Naive thymus-derived CD4-positive, alpha-beta T cell (primary cell): ENCODE measurements at regions not wholly inside any gene's neighbourhood (a gene's known extent, or its start where the extent isn't known, plus 50 kb on each side); places are given as distances from the start of the nearest gene placed in this dataset.

Source experiments
- ATAC-seq: fragments of 150-1000 bp; cut with Tn5 transposase; 2 replicates; pipeline ENCODE4 v1.10.0; 2021; ENCODE audit warnings: mild to moderate bottlenecking, moderate library complexity
- CTCF ChIA-PET: fragments of 350-600 bp; sonication (Branson Sonifier 250); formaldehyde crosslinking; loops from one replicate; lab custom pipeline; 2021; ENCODE audit warnings: antibody characterized with exemption; lab: Charles Lee
- POLR2A ChIA-PET: fragments of 350-600 bp; sonication (Branson Sonifier 250); formaldehyde crosslinking; loops from one replicate; lab custom pipeline; 2021; ENCODE audit warnings: antibody characterized with exemption, inconsistent platforms; lab: Charles Lee
- DNase-seq, 9 donors: peaks; one replicate each; pipeline versions ENCODE4 v3.0.0 to v3.0.0-alpha.2; 2020 to 2022; ENCODE audit warnings: mixed read lengths in 1 of 9
- H3K27ac ChIP-seq: one replicate; pipeline ENCODE4 v1.7.0; 2013; ENCODE audit warnings: mild to moderate bottlenecking, low read depth, low read length, moderate library complexity
- H3K27me3 ChIP-seq, 2 donors: one replicate each; pipeline ENCODE4 v1.7.0; 2013; ENCODE audit warnings: low read length in 2 of 2, mild to moderate bottlenecking in 2 of 2, moderate library complexity in 2 of 2; ENCODE audit not compliant: control insufficient read depth in 2 of 2, insufficient read depth in 2 of 2
- H3K36me3 ChIP-seq, 3 experiments: 1 replicate in 2 of 3; 2 replicates in 1 of 3; pipeline ENCODE4 v1.7.0; 2013; ENCODE audit warnings: low read length in 3 of 3, mild to moderate bottlenecking in 3 of 3, moderate library complexity in 1 of 3; ENCODE audit not compliant: insufficient read depth in 3 of 3, control insufficient read depth in 2 of 3
- H3K4me1 ChIP-seq, 2 donors: one replicate each; pipeline ENCODE4 v1.7.0; 2013; ENCODE audit warnings: low read length in 2 of 2, mild to moderate bottlenecking in 2 of 2, moderate library complexity in 1 of 2; ENCODE audit not compliant: control insufficient read depth in 2 of 2, insufficient read depth in 2 of 2
- H3K4me3 ChIP-seq: 2 replicates; pipeline ENCODE4 v1.7.0; 2013; ENCODE audit warnings: mild to moderate bottlenecking, low read length
- H3K9me3 ChIP-seq, 3 experiments: 1 replicate in 2 of 3; 2 replicates in 1 of 3; pipeline ENCODE4 v1.7.0; 2013; ENCODE audit warnings: low read length in 3 of 3; ENCODE audit not compliant: control insufficient read depth in 2 of 3
- H3K27ac Mint-ChIP-seq, 9 donors: one replicate each; pipeline ENCODE4 v1.8.0; 2020 to 2022; ENCODE audit warnings: mixed read lengths in 9 of 9, mild to moderate bottlenecking in 8 of 9, moderate library complexity in 5 of 9, inconsistent platforms in 2 of 9
- H3K27me3 Mint-ChIP-seq, 5 donors: one replicate each; pipeline ENCODE4 v1.8.0; 2021 to 2022; ENCODE audit warnings: mixed read lengths in 5 of 5, mild to moderate bottlenecking in 1 of 5
- H3K36me3 Mint-ChIP-seq, 5 donors: one replicate each; pipeline ENCODE4 v1.8.0; 2020 to 2022; ENCODE audit warnings: mixed read lengths in 5 of 5, mild to moderate bottlenecking in 3 of 5, inconsistent platforms in 1 of 5
- H3K4me1 Mint-ChIP-seq, 7 donors: one replicate each; pipeline ENCODE4 v1.8.0; 2020 to 2022; ENCODE audit warnings: mixed read lengths in 7 of 7, mild to moderate bottlenecking in 3 of 7, inconsistent platforms in 1 of 7
- H3K4me3 Mint-ChIP-seq, 10 donors: one replicate each; pipeline ENCODE4 v1.8.0; 2020 to 2022; ENCODE audit warnings: mild to moderate bottlenecking in 10 of 10, mixed read lengths in 10 of 10, moderate library complexity in 6 of 10, inconsistent platforms in 2 of 10
- H3K9me3 Mint-ChIP-seq, 11 donors: one replicate each; pipeline ENCODE4 v1.8.0; 2020 to 2022; ENCODE audit warnings: mixed read lengths in 11 of 11, mild to moderate bottlenecking in 4 of 11, inconsistent platforms in 1 of 11, moderate library complexity in 1 of 11
- intact Hi-C, 2 donors: fragments of 100-400 bp; cut with micrococcal nuclease; formaldehyde crosslinking; loops; one replicate each; pipeline ENCODE4 v1.15.1; 2023

DNA sequence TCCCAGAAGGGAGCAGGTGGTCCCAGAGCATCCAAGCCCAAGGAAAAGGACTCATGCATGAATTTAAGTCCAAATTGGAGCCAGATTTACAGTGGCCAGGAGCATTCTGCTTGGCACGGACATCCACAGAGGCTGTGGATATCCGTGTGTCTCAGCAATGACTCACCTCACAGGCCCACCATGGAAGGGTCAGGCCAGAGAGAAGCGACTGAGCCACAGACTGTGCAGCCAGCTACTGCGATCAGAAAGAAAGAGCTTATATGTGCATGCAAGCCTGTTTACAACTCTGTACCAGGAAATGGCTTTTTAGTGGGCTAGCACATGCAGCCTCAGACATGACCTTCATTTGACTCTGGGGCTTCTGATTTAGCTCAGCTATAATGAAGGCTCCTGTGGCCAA, 231.0 kb downstream of the C16orf95 start:
- H3K9me3 ChIP-seq = peaks cover 0 to 7% (median under 1%) of the 10 kb centered on the region in 3 experiments
- no peak for ATAC-seq
- POLR2A ChIA-PET = no interaction called here
- no peak overlapping the region for H3K27ac Mint-ChIP-seq
- H3K4me1 ChIP-seq = no peaks in the 10 kb centered on the region
- H3K4me1 Mint-ChIP-seq = no peaks in the 10 kb centered on the region
- intact Hi-C loops = loop anchor here in 1 of 2 donors (10.0 kb wide), 1 partner anchor 59 kb away; no protein-coding TSS in a partner anchor
- H3K36me3 Mint-ChIP-seq = peaks cover 0 to 13% (median 5%) of the 10 kb centered on the region in 5 donors
- H3K27me3 Mint-ChIP-seq = peaks cover 0 to 6% (median 4%) of the 10 kb centered on the region in 5 donors
- peaks cover 5 to 29% (median 16%) of the 10 kb centered on the region in 11 donors for H3K9me3 Mint-ChIP-seq
- H3K4me3 Mint-ChIP-seq = no peak overlapping the region
- H3K36me3 ChIP-seq = no peaks in the 10 kb centered on the region
- CTCF ChIA-PET = no interaction called here
- no peak overlapping the region for H3K4me3 ChIP-seq
- DNase-seq = no peak
- no peaks in the 10 kb centered on the region for H3K27me3 ChIP-seq
- H3K27ac ChIP-seq = no peak overlapping the region

- Mint-ChIP-seq H3K27ac (no peak overlapping the region), H3K4me3 (no peak overlapping the region), H3K4me1 (no peaks in the 10 kb centered on the region), H3K9me3 (peaks cover 3 to 25% (median 13%) of the 10 kb centered on the region in 11 donors), H3K36me3 (peaks cover 0 to 11% (median 5%) of the 10 kb centered on the region in 5 donors), H3K27me3 (peaks cover 0 to 6% (median 4%) of the 10 kb centered on the region in 5 donors)
- Histone ChIP-seq H3K36me3 (no peaks in the 10 kb centered on the region), H3K4me1 (no peaks in the 10 kb centered on the region), H3K27ac (no peak overlapping the region), H3K9me3 (peaks cover 0 to 5% (median 0%) of the 10 kb centered on the region in 3 experiments), H3K4me3 (no peak overlapping the region), H3K27me3 (no peaks in the 10 kb centered on the region)
- ChIA-PET POLR2A (no interaction called here), CTCF (no interaction called here)
- no peak for ATAC-seq
- no peak for DNase-seq
- intact Hi-C loops = loop anchor here in 1 of 2 donors (10.0 kb wide), 1 partner anchor 58 kb away; no protein-coding TSS in a partner anchor
Measured at GRCh38 chr16:87086575-87086974, 230.6 kb downstream of the C16orf95 start.

DNA sequence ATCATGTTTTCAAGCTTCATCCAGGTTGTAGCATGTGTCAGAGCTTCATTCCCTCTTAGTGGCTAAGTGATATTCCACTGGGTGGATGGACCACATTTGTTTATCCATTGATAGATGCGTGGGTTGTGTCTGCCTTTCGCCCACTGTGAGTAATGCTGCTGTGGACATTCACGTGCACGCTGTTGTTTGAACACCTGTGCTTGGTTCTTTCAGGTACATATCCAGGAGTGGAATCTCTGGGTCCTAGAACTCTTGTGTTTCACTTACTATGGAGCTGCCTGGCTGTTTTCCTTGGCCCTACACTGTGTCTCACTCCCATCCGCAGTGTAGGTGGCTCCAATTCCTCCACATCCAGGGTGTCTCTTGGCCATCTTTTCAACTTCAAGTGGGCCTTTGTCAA, 224.2 kb downstream of the C16orf95 start:
- no peaks in the 10 kb centered on the region for H3K27me3 ChIP-seq
- Mint-ChIP-seq H3K4me1 (no peaks in the 10 kb centered on the region), H3K36me3 (no peaks in the 10 kb centered on the region), H3K27ac (no peak overlapping the region), H3K4me3 (no peak overlapping the region), H3K27me3 (peaks cover 0 to 11% (median 1%) of the 10 kb centered on the region in 5 donors), H3K9me3 (no peaks in the 10 kb centered on the region)
- DNase-seq (no peak), ATAC-seq (no peak)
- H3K36me3 ChIP-seq = no peaks in the 10 kb centered on the region
- H3K4me3 ChIP-seq = no peak overlapping the region
- CTCF ChIA-PET = no interaction called here
- H3K27ac ChIP-seq = no peak overlapping the region
- no peaks in the 10 kb centered on the region for H3K9me3 ChIP-seq
- H3K4me1 ChIP-seq = no peaks in the 10 kb centered on the region
- POLR2A ChIA-PET = no interaction called here
- intact Hi-C loops = no loop called here

DNA sequence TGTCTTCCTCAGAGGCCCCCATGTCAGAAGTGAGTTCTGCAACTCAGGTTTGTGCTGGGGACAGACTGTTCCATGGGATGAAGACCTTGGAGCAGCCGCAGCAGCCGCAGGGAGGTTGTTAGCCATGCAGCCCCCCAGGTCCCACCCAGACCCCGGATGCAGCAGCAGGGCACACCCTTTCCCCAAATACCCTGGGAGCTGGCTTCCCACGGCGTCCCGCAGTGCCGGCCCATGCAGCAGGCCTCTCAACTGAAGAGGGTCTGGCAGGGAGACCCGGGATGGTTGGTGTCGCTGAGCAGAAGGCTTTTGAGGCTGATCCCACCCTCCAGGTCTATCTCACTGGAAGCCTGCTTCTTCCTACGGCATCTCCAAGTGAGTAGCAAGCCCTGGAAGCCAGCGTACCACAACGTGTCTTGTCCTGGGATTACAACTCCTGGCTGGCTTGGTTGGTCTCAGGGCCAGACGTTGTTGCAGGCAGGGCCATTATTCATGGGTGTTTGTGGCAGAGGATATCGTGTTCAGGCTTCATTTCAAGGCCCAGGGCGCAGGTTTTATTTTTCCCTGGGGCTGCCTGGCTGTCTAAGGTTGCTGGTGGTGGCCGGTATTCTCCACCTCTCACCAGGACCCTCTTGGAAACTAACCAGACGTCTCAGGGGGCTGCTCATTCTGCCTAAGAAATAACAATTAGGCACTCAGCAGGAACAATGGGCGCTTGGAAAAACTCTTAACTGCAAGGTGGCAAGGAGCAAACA, 223.2 kb downstream of the C16orf95 start:
- H3K9me3 Mint-ChIP-seq = no peaks in the 10 kb centered on the region
- no peak for DNase-seq
- no peak overlapping the region for H3K4me3 ChIP-seq
- H3K4me1 ChIP-seq = no peaks in the 10 kb centered on the region
- ATAC-seq = no peak
- no peaks in the 10 kb centered on the region for H3K9me3 ChIP-seq
- peaks cover 0 to 11% (median 6%) of the 10 kb centered on the region in 5 donors for H3K27me3 Mint-ChIP-seq
- no peaks in the 10 kb centered on the region for H3K4me1 Mint-ChIP-seq
- no peaks in the 10 kb centered on the region for H3K36me3 Mint-ChIP-seq
- no peaks in the 10 kb centered on the region for H3K36me3 ChIP-seq
- no peaks in the 10 kb centered on the region for H3K27me3 ChIP-seq
- H3K4me3 Mint-ChIP-seq = no peak overlapping the region
- intact Hi-C loops = no loop called here
- no peak overlapping the region for H3K27ac ChIP-seq
- ChIA-PET CTCF (no interaction called here), POLR2A (no interaction called here)
- no peak overlapping the region for H3K27ac Mint-ChIP-seq

DNA sequence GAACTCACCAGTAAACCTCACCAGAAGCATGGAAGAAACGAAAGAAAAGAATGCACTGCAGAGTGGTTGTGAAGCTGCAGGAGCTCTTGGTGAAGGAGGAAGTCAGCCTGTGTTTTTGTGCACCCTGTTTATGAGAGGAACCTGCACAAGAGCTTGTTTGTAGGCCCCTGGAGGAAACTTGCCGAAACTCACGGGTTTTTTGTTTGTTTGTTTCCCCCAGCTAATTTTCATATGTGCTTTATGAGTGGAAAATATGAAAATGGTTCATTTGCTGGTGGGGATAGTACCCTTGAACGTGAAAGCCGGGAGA, 222.7 kb downstream of the C16orf95 start:
- Histone ChIP-seq H3K27ac (no peak overlapping the region), H3K36me3 (no peaks in the 10 kb centered on the region), H3K4me3 (no peak overlapping the region), H3K9me3 (no peaks in the 10 kb centered on the region), H3K4me1 (no peaks in the 10 kb centered on the region), H3K27me3 (no peaks in the 10 kb centered on the region)
- no peak overlapping the region for H3K27ac Mint-ChIP-seq
- no peaks in the 10 kb centered on the region for H3K9me3 Mint-ChIP-seq
- no peaks in the 10 kb centered on the region for H3K36me3 Mint-ChIP-seq
- H3K4me1 Mint-ChIP-seq = no peaks in the 10 kb centered on the region
- H3K4me3 Mint-ChIP-seq = no peak overlapping the region
- CTCF ChIA-PET = no interaction called here
- POLR2A ChIA-PET = no interaction called here
- intact Hi-C loops = no loop called here
- peaks cover 0 to 11% (median 6%) of the 10 kb centered on the region in 5 donors for H3K27me3 Mint-ChIP-seq
- DNase-seq (no peak), ATAC-seq (no peak)

GRCh38 chr16:87095271-87095670, 221.9 kb downstream of the C16orf95 start:
- no peaks in the 10 kb centered on the region for H3K36me3 Mint-ChIP-seq
- Histone ChIP-seq H3K27ac (no peak overlapping the region), H3K9me3 (no peaks in the 10 kb centered on the region), H3K4me1 (no peaks in the 10 kb centered on the region), H3K4me3 (no peak overlapping the region), H3K36me3 (no peaks in the 10 kb centered on the region), H3K27me3 (no peaks in the 10 kb centered on the region)
- CTCF ChIA-PET = no interaction called here
- ATAC-seq = no peak
- intact Hi-C loops = no loop called here
- no peak for DNase-seq
- H3K4me3 Mint-ChIP-seq = no peak overlapping the region
- POLR2A ChIA-PET = no interaction called here
- H3K27me3 Mint-ChIP-seq = peaks cover 0 to 11% (median 6%) of the 10 kb centered on the region in 5 donors
- no peaks in the 10 kb centered on the region for H3K4me1 Mint-ChIP-seq
- H3K27ac Mint-ChIP-seq = no peak overlapping the region
- no peaks in the 10 kb centered on the region for H3K9me3 Mint-ChIP-seq

GRCh38 chr16:87096746-87097333, 220.4 kb downstream of the C16orf95 start:
- no peak overlapping the region for H3K4me3 Mint-ChIP-seq
- Histone ChIP-seq H3K36me3 (no peaks in the 10 kb centered on the region), H3K4me1 (no peaks in the 10 kb centered on the region), H3K9me3 (no peaks in the 10 kb centered on the region), H3K4me3 (no peak overlapping the region), H3K27ac (no peak overlapping the region), H3K27me3 (no peaks in the 10 kb centered on the region)
- H3K9me3 Mint-ChIP-seq = no peaks in the 10 kb centered on the region
- no peaks in the 10 kb centered on the region for H3K4me1 Mint-ChIP-seq
- POLR2A ChIA-PET = no interaction called here
- H3K27me3 Mint-ChIP-seq = peaks cover 0 to 11% (median 6%) of the 10 kb centered on the region in 5 donors
- ATAC-seq = no peak
- H3K27ac Mint-ChIP-seq = no peak overlapping the region
- no peak for DNase-seq
- H3K36me3 Mint-ChIP-seq = no peaks in the 10 kb centered on the region
- intact Hi-C loops = no loop called here
- CTCF ChIA-PET = no interaction called here
